Endometrium (tissue), 2 donors: ENCODE measurements at regions not wholly inside any gene's neighbourhood (a gene's known extent, or its start where the extent isn't known, plus 50 kb on each side); places are given as distances from the start of the nearest gene placed in this dataset.
A peak's percentile ranks its signal among the peaks of the same experiment; 100 is the strongest.

ENCODE experiments used
- FAIRE-seq: peaks from 2 replicates; lab custom pipeline; 2012; peaks lifted over from hg19 to GRCh38; lab: Jason Lieb, UNC
- donor health status: control.
- donor health status: control.

GRCh38 chr3:168233001-168233400 is 137.3 kb upstream of the GOLIM4 start:
- FAIRE-seq: no peak

GRCh38 chr3:168223085-168223484 is 127.4 kb upstream of the GOLIM4 start:
- no peak for FAIRE-seq

GRCh38 chr3:168220556-168220955 is 124.8 kb upstream of the GOLIM4 start:
- FAIRE-seq: no peak

- no peak for FAIRE-seq
Observed at GRCh38 chr3:168219530-168219929, 123.8 kb upstream of the GOLIM4 start.

- no peak for FAIRE-seq
Observed at GRCh38 chr3:168218600-168218999, 122.9 kb upstream of the GOLIM4 start.

GRCh38 chr3:168216851-168217250 is 121.1 kb upstream of the GOLIM4 start:
- FAIRE-seq: no peak

GRCh38 chr3:168213920-168214319 is 118.2 kb upstream of the GOLIM4 start:
- no peak for FAIRE-seq

GRCh38 chr3:168212664-168213285 is 117.1 kb upstream of the GOLIM4 start:
- no peak for FAIRE-seq

GRCh38 chr3:168205451-168205850 is 109.7 kb upstream of the GOLIM4 start:
- no peak for FAIRE-seq

- no peak for FAIRE-seq
Observed at GRCh38 chr3:168197162-168197561, 101.4 kb upstream of the GOLIM4 start.

GRCh38 chr3:168191856-168192255 is 96.1 kb upstream of the GOLIM4 start:
- FAIRE-seq: no peak

GRCh38 chr3:168187233-168187632 is 91.5 kb upstream of the GOLIM4 start:
- no peak for FAIRE-seq

- FAIRE-seq: no peak
Observed at GRCh38 chr3:168186293-168186983, 90.7 kb upstream of the GOLIM4 start.

- no peak for FAIRE-seq
Observed at GRCh38 chr3:168183774-168184173, 88.0 kb upstream of the GOLIM4 start.

- no peak for FAIRE-seq
Observed at GRCh38 chr3:168168743-168169142, 73.0 kb upstream of the GOLIM4 start.

- FAIRE-seq: peak; percentile 75
Observed at GRCh38 chr3:168165390-168166269, 69.9 kb upstream of the GOLIM4 start.

- FAIRE-seq: no peak
Observed at GRCh38 chr3:168162172-168162571, 66.4 kb upstream of the GOLIM4 start.

GRCh38 chr3:168161696-168162095 is 66.0 kb upstream of the GOLIM4 start:
- FAIRE-seq: no peak

GRCh38 chr3:168157903-168158302 is 62.2 kb upstream of the GOLIM4 start:
- FAIRE-seq: no peak

GRCh38 chr3:168157099-168157700 is 61.5 kb upstream of the GOLIM4 start:
- FAIRE-seq: no peak

- FAIRE-seq: no peak
Observed at GRCh38 chr3:168156479-168156878, 60.8 kb upstream of the GOLIM4 start.

GRCh38 chr3:168155303-168155702 is 59.6 kb upstream of the GOLIM4 start:
- no peak for FAIRE-seq

- FAIRE-seq: no peak
Observed at GRCh38 chr3:168154089-168154488, 58.4 kb upstream of the GOLIM4 start.
